GM23248 (cell line): ENCODE measurements at regions not wholly inside any gene's neighbourhood (a gene's known extent, or its start where the extent isn't known, plus 50 kb on each side); places are given as distances from the start of the nearest gene placed in this dataset.

Experiments
- EZH2 ChIP-seq: fragments of 200-600 bp; sonication (generic); IDR thresholded peaks from 2 replicates; pipeline ENCODE4 v1.6.1; 2018; ENCODE audit warnings: antibody characterized with exemption, mild to moderate bottlenecking; ENCODE audit not compliant: insufficient read depth, poor library complexity, severe bottlenecking
- EZH2phosphoT487 ChIP-seq: fragments of 200-600 bp; sonication (generic); IDR thresholded peaks from 2 replicates; pipeline ENCODE4 v1.6.1; 2018; ENCODE audit warnings: antibody characterized with exemption, moderate library complexity, mild to moderate bottlenecking, low read depth; ENCODE audit not compliant: insufficient read depth

DNA sequence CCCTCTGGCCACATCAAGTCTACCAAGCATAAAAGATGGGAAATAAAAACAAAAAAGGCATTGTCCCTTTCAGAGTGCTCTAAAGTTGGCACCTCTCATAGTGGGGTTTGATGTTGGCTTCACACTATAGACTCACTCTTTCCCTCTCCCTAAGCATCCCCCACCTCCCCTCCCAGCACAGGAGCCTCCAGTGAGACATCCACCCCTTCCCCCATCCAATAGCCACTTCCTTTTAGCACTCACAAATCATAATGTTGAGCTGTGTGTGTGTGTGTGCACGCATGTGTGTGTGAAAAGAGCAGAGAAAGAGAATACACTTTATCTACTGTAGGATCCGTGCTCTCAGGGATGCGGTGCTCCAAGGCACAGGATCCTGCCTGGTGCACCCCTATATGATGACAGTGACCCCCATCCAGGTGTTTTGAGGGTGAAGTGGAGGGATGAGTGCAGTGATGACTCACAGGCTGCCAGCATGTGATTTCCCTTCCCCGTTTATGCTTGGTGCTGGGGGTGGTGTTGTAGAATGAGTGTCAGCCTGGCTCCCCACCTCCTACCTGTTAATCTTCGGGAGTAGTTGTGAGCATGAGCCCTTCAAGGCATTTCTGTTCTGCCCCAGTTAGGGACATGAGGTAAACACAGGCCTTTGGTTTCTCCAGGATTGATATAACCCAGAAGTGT, 235.2 kb upstream of the B3GAT1 start:
- no peak for TF ChIP-seq EZH2
- TF ChIP-seq EZH2phosphoT487, result no peak
